CD4-positive, alpha-beta T cell treated with Interleukin-21 for 1 hour (primary cell): ENCODE measurements at regions not wholly inside any gene's neighbourhood (a gene's known extent, or its start where the extent isn't known, plus 50 kb on each side); places are given as distances from the start of the nearest gene placed in this dataset.

Experiments
- DNase-seq: peaks from one replicate; pipeline ENCODE4 v3.0.0-alpha.2; 2020

DNA sequence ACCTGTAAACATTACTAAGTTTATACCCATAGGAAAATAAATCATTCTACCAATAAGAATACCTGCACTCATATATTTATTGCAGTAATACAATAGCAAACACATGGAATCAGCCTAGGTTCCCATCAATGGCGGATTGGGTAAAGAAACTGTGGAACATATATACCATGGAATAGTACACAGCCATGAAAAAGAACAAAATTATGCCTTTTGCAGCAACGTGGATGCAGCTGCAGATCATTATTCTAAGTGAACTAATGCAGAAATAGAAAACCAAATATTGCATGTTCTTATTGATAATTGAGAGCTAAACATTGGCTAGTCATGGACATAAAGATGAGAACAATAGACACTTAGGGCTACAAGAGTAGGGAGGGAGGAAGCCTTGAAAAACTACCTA is 667.4 kb upstream of the WWC1 start:
- no peak for DNase-seq

DNA sequence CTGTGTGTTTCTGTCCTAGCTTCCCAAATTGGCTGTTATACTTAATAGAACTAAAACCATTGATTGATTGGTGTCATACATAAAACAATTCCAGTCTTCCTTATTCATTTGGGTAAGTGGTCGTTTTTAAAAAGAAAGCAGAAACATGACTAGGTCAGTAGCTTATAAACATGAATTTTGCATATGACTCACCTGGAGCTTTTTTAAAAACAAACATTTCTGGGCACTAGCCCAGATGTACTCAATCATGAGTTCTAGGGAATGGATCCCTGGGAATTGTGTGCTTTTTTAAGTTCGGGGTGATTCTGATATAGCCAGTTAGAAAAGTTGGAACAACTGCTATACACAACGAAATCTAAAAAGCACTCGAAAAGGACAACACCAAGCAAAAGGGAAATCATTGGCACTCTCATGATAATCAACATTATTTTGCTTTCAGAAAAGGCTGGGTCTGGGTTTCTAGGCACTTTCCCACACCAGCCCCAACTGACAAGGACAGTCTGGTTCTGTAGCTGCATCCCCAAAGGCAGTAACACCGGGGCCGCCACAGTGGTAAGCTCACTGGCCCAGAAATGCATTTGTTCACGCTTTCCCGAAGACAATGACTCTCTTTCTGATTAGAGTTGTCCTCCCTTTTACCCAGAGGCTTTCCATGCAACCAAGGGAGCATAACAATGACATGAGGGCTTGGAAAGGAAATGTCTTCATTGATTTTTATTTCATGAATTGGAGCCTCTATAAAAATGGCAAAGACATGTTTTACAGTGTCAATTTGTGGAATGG is 664.9 kb upstream of the WWC1 start:
- DNase-seq, result no peak

DNA sequence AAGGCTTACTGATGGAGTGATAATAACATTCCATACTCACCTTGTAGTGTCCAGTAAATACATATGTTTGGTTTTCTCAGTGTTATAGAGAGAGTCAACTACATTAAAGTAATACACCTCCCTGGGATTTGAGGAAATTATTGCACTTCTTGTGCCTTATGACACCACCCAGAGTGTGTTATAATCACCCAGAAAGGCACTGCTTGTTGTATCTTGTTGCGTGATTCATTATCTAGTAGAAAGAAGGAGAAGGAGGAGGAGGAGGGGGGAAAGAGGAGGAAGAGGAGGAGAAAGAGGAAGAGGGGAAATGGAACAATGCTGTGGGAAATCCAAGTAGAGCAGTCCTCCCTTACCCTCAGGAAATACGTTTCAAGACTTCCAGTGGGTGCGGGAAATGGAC is 661.8 kb upstream of the WWC1 start:
- DNase-seq, result no peak

DNA sequence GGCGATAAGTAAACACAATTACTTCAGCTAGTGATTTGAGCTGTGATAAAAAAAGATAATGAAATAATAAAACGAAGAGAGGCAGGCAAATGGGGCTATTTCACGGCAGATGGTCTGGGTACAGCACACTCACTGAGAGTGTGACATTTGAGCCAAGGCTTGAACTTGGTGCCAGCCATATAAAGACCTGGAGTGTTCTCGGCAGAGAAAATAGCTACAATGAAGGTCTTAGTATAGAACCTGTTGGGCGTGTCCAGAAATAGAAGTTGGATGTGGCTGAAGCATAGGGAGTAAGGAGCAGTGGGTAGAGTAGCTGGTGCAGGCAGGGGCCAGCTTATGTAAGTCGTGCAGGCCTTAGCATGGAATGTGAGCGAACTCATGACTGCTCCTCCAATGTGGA is 660.3 kb upstream of the WWC1 start:
- no peak for DNase-seq

DNA sequence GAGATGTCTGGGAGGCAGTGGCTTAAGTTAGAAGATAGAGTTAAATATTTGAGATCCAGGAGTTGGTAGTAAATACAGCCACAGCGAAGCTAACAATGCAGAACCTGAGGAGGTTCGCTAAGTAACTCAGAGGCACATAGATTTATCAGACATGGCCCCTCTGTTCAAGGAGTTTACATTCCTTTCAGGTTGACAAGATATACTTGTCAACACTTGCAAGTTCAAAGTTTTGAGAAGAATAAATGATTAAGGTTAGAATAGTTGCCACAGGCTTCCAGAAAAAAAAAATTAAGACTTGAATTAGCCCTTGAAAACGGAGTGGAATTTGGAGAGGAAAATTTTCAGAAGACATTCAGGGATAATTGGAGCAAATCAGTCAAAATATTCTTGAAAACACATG is 658.3 kb upstream of the WWC1 start:
- no peak for DNase-seq

DNA sequence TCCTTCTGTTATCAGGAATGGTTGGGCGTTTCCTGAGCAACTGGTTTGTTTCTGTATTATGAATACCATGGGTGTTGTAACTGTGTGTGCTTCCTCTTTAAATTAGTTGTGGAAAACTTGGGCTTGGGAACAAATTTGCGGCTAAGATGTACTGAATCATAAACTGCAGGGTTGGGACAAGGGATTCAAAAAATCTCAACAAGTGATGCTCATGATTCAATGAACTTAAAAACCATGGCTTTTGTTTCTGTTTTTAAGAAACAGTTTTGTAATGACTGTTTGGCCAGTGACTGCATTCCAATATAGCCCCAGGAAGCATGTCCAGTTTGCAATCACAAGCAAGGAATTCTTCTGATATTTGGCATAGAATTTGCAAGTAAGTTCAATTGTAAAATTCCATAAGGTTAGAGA is 657.5 kb upstream of the WWC1 start:
- no peak for DNase-seq

DNA sequence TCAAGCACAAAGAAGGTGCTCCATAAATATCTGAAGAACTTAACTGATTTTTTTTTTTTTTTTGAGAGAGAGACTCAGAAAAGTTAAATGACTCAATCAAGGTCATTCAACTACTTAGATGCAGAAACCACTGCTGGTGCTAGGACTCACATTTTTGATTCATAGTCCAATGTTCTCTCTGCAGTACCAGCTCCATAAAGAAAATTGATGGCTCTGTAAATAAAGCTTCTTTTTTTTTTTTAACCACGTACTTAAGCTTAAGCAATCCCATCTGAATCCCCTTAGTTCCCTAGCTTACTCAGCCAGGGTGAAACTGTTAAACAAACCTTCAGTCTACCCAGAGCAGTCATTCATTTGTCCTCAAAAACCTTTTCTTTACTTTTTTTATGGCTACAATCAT is 657.0 kb upstream of the WWC1 start:
- no peak for DNase-seq

DNA sequence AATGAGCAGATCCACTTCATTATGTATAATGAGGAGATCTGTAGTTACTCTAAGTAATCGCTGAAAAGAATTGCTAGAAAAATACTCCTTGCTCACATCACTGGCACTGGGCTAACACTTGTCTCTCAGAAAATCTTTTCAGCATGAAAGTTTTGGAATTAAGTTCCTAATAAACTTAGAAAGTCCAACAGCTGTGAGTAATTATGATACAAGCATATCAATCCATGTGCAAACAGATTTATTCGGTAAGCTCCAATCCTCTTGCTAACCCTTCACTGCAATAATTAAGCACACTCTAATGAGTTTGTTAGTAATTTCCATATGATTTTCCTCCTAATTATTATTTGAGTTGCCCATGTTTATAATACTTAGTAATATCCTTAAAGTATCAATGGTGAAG is 652.6 kb upstream of the WWC1 start:
- no peak for DNase-seq

DNA sequence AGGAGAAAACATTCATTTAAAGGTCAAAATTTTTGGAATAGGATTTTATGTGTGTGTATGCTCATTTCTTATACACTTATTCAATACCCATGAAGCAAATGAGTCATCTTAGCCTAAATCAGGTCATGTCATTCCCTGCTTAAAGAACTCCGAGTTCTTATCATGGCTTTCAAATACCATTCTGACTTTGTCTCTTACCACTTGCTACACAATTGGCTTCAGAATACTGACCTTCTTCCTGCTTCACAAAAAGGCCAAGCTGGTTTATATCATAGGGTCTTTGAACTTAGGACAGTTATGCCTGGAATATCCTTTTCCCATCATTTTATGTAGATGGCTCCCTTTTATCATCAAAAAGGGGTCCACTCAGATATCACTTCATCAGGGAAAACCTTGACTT is 652.2 kb upstream of the WWC1 start:
- no peak for DNase-seq

DNA sequence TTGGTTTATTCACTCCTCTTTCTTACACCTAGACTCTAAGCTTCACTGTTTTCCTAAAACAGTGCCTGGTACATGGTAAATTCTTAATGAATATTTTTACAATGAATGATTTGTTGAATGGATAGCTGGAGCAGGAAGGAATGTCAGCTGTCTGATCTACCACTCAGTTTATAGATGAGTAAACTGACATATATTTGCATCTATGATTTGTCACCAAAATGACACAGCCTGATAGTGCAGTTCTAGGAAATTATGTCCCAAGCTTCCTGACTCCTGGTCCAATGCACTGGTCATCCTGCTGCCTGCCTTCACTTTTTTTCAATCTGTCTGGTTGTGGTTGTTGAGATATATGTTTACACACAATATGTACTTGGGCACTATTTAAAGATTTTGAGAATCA is 651.7 kb upstream of the WWC1 start:
- DNase-seq, result no peak

DNA sequence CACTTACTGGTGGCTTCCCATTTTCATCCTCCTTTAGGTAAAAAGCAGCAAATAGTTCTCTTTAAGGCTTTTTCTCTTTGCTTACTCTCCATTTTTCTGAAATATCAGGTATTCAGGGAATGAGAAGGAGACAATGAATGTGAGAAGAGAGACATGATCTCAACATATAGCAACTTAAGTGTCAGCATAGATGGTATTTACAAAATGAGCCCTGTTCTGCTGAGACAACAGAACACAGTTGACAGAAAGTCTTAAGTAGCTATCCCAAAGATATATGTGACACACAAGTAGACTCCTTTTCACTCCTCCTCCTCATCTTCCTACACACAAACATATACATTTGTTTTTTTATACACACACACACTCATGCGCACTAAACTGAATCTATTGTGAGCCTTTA is 649.3 kb upstream of the WWC1 start:
- no peak for DNase-seq

DNA sequence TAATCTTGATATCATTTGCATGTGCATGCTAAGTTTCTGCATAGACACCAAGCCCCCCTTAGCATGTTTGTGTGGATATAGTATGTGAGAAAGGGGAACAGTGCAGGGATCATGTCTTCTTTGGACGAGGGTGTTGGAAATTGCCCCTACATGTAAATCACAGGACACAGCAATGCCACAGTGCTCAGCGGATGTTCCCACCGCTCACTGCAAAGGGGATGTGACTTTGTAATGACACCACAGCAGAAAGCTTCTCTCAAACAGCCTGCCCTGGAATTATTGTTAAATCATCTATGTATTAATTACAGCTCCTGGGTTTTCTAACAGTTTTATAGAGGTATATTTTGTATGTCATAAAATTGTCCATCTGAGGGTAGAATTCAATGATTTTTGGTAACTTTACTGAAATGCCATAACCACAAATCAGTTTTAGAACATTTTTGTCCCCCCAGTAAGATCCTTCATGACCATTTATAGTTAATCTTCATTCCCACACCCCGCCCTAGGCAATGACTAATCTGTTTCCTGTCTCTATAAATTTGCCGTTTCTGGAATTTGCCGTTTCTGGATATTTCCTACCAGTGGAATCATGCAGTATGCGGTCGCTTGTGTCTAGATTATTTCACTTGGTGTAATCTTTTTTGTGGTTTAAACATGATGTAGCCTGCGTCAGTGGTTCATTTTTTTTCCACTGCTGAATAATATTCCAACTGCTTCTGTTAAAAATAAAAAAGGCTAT is 648.5 kb upstream of the WWC1 start:
- no peak for DNase-seq

DNA sequence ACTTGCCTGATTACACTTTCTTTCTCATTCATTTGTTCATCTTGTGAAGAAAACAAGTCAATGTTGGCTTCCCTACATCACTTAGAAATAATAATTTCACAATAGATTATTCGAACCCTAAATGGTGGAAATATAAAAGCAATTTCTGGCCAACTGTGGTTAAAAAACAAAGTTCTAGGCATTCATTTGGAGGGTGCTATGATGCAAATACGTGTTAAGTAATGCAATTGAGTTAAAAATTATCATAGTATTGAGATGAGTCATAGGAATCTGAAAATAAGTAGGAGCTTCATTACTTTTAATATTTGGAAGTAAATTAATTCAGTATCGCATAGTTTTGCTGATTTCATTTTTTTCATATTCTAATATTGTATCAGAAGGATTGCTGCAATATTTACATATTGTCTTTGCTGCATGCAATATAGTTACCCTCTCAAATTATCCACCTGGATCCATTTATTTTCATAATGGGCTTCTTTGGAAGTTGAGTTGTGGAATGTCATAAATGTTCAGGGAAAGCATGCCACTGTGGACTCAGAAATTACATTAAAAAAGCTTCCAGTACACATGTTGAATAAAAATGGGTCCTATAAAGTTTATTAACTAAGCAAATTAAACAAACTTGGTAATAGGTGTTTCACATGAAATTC is 647.7 kb upstream of the WWC1 start:
- no peak for DNase-seq

DNA sequence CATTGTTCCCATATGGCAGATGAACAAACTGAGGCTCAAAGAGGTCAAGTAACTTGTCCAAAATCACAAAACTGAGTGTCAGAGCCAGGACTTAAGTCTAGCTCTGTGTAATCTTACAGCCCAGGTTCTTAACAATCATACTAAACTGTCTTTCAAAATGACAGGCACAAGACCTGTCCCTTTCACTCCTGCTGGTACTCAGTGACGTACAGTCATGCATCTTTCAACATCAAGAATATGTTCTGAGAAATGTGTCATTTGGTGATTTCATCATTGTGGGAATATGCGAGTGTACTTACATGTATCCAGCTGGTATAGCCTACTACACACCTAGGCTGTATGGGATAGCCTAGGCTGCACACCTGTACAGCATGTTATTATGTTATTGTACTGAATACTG is 646.8 kb upstream of the WWC1 start:
- DNase-seq, result no peak

DNA sequence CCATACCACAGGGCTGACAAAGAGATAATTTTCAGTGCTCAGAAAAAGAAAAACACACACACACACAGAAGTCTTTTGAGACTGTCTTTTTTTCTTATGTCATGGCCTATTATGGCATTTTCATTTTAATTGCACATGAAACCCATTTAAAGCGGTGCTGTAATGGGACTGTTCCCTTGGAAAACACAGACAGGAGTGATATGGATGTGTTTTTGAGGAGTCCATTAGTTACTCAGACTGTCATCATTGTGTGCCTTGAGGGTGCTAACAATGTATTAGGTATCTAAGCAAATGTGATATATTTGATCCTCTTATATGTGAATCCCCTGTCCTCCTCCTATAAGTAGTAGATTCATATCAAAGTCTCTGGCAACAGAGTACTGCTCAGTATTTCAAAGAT is 642.0 kb upstream of the WWC1 start:
- no peak for DNase-seq

DNA sequence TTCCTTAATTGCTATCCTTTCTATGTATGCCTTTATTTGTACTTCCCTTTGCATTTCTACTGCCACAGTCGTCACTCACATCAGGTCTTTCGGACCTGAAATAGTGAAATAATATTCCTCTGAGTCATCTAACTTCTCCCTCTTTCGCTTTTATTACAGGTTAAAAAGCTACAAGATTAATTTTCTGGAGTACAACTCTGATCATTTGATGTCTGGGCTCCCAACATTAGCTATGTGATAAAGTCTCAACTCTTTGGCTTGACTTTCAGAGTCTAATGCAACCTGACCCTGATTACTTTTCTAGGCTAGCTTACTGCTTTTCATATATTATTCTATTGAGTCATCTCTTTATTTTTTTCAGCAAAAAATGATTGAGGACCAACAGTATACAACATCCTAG is 638.8 kb upstream of the WWC1 start:
- no peak for DNase-seq

DNA sequence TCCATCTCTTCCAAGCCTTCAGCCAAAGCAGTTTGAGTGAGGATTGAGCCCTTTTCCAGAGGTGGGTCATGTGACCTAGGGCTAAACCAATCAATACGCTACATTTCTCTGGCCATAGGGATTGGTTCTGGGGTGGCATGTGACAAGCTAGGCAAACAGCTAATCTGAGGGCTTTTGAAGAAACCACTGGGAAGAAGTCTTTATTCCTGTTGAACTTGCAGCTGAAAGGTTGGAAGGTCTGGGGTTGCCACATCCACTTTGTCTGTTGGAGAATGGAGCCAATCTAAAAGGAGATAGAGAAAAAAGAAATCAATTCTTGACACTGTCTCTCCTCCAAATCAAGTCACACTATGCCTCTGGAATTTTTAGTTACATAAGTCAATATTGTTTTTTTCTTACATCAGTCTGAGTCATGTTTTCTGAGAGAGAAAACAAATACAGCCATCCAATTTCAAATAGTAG is 637.8 kb upstream of the WWC1 start:
- DNase-seq, result no peak

DNA sequence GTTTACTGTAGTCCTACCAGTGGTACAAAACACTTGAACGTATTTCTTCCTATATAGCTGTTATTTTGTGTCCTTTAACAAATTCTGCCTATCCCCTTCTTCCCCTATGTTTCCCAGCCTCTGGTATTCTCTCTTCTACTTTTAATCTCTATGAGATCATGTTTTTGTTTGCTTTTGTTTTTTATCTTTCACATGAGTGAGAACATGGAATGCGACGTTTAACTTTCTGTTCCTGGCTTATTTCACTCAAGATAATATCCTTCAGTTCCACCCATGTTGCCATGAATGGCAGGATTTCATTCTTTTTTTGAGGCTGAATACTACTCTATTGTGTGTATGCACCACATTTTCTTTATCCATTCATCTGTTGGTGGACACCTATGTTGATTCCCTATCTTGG is 634.4 kb upstream of the WWC1 start:
- no peak for DNase-seq

DNA sequence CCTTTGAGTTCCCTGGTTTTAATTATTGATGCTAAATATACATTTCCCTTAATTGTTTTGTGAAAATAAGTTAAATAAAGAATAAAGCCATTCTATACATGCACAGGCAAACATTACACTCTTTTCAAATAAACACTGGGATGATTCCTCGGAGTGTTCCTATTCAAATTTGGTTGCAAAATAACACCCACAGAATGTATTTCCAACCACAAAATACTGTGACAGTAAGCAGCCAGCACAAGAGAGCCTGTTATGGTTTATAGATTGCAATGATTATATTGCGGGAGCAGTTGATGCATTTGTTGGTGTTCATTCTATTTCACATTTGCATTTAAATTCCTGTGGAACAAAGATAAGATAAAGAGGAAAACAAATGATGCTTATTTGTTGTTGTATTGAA is 632.6 kb upstream of the WWC1 start:
- no peak for DNase-seq

DNA sequence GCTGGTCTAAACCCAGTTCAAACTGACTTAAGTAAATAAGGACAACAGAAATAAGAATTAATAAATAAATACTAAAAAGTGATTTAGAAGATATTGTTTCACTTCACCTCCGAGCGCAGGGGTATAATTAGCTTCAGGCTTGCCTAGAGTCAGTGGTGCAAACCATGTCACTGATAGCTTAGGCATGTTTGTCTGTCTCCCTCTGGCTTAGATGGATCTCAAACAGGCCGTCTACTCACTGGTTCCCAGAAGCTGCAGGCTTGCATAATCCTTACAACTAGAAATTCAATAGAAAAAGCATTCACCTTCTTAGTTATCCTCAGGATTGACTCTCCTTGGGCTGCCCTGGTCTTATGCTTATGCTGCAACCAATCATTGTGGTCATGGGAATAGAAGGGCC is 629.8 kb upstream of the WWC1 start:
- no peak for DNase-seq

DNA sequence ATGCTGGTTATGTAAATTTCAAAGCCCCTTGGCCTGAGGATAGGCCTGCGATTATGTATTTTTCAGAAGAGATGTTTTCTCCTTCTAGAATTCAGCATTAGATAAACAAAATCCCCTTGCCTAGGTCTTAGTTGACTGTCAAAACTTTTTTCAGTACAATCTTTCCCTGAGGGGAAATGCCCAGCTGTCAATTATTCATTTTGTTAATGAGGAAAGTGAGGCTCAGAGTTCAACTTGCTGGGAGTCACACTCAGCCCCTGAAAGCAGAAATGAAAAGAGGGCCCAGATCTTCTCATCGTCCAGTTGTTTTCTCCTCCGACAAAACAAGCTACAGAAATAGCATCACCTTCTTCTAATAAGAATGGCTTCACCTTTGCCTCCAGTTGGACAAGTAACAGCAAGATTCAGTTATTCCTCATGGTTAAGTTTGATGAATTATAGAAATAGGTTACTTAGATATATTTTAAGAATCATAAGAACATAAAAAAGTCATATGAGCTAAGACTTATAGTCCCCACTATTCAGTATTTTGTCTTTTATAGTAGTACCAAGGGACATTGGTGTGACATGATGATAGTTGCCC is 627.1 kb upstream of the WWC1 start:
- DNase-seq, result no peak

DNA sequence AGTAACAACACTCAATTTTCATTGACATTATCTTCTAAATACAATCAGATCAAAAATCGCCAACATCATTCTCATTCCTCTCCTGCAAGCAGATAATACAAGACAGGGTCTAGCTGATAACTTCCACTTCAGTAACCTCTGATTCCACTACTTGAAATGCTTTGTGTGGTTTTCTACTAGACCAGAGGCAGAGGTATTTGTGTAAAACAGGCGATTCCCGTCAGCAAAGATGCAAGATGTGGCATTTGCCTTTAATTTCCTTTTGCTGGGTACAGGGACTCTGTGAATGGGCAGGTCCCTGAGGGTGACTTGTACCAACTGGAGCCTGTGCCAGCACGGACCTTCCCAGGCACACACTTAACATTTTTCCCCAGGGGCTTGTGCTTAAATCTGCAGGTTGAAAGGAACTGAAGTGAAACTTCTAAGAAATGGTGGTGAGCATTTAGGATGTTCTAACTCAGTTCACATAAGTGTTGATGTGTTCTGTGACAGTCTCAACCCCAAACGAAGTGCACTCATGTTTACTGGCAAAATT is 625.5 kb upstream of the WWC1 start:
- DNase-seq, result no peak

DNA sequence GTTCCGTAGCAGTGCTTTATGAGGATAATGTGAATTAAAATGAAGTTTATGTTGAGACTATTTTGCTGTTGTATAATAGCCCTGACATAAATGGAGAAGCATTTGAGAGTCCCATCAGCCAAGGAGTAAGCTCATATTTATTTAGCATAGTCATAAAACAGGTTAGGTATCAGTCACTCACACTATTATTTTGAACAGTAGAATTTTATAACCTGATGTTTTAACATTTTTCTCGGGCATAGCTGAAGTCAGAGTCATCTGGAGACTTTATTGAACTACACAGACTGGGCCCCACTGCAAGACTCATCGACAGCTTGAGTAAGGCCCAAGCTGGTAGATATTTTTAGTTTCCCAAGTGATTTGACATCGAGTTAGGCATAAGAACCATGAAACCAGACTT is 620.3 kb upstream of the WWC1 start:
- no peak for DNase-seq

DNA sequence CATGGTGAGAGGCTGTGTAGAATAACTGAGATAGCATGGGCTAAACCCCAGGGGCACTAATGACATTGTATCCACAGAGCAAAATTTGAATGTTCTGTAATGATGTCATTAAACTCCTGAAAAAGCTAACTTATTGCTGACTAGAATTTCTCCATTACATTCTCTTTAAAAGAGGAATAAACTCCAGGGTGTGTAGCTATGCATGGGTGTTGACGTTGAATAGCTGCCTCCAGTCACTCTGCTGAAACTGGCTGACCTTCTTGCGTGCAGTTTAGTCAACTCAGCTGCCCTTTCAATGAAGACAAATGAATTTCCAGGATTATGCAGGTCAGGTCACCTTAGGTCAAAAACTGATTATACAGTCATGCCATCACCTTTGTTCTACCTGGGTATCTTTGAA is 617.5 kb upstream of the WWC1 start:
- DNase-seq, result no peak
